OCI-LY1 (cell line): ENCODE measurements at regions not wholly inside any gene's neighbourhood (a gene's known extent, or its start where the extent isn't known, plus 50 kb on each side); places are given as distances from the start of the nearest gene placed in this dataset.

Experiments used
- H2AFZ ChIP-seq: fragments of 200-600 bp; sonication (generic), shearing (Covaris generic); 2 replicates; pipeline ENCODE4 v1.6.0; 2014; ENCODE audit warnings: antibody characterized with exemption, mild to moderate bottlenecking, low read length
- H3F3A ChIP-seq: fragments of 200-600 bp; sonication (generic), shearing (Covaris generic); 2 replicates; pipeline ENCODE4 v1.6.0; 2014; ENCODE audit warnings: mild to moderate bottlenecking, antibody characterized with exemption, low read length, moderate library complexity; ENCODE audit not compliant: insufficient read depth
- H3K27ac ChIP-seq: fragments of 200-600 bp; sonication (generic); 2 replicates; pipeline ENCODE4 v1.5.1; 2014; ENCODE audit warnings: low read length, mixed run types, mild to moderate bottlenecking, low read depth; ENCODE audit not compliant: poor library complexity, severe bottlenecking
- H3K27me3 ChIP-seq: fragments of 200-600 bp; sonication (generic); 2 replicates; pipeline ENCODE4 v1.6.0; 2014; ENCODE audit warnings: antibody characterized with exemption, mild to moderate bottlenecking, low read length, moderate library complexity; ENCODE audit not compliant: insufficient read depth
- H3K36me3 ChIP-seq: fragments of 200-600 bp; sonication (generic); 2 replicates; pipeline ENCODE4 v1.6.1; 2014; ENCODE audit warnings: mild to moderate bottlenecking, antibody characterized with exemption, low read length, moderate library complexity, mixed read lengths; ENCODE audit not compliant: insufficient read depth
- H3K4me1 ChIP-seq: fragments of 200-600 bp; sonication (generic); 2 replicates; pipeline ENCODE4 v1.5.1; 2014; ENCODE audit warnings: mild to moderate bottlenecking, low read length, moderate library complexity; ENCODE audit not compliant: insufficient read depth, severe bottlenecking
- H3K4me2 ChIP-seq: fragments of 200-600 bp; sonication (generic), shearing (Covaris generic); 2 replicates; pipeline ENCODE4 v1.6.1; 2014; ENCODE audit warnings: low read length
- H3K4me3 ChIP-seq: fragments of 200-600 bp; sonication (generic); 2 replicates; pipeline ENCODE4 v1.5.1; 2014; ENCODE audit warnings: low read length, low read depth, mild to moderate bottlenecking, mixed read lengths; ENCODE audit not compliant: poor library complexity, severe bottlenecking
- H3K79me2 ChIP-seq: fragments of 200-600 bp; shearing (Covaris generic); 2 replicates; pipeline ENCODE4 v1.6.1; 2016; ENCODE audit warnings: mixed run types, low read length, mixed read lengths; ENCODE audit not compliant: insufficient read depth
- H3K9ac ChIP-seq: fragments of 200-600 bp; sonication (generic), shearing (Covaris generic); 2 replicates; pipeline ENCODE4 v1.6.1; 2014; ENCODE audit warnings: mild to moderate bottlenecking, low read length, mixed read lengths
- H3K9me2 ChIP-seq: fragments of 200-600 bp; sonication (generic), shearing (Covaris generic); 2 replicates; pipeline ENCODE4 v1.6.1; 2014; ENCODE audit warnings: low read depth, mild to moderate bottlenecking, low read length, mixed read lengths
- H3K9me3 ChIP-seq: fragments of 200-600 bp; shearing (Covaris generic); 2 replicates; pipeline ENCODE4 v1.6.1; 2014; ENCODE audit warnings: low read length, mixed read lengths
- H4K20me1 ChIP-seq: fragments of 200-600 bp; sonication (generic), shearing (Covaris generic); 2 replicates; pipeline ENCODE4 v1.6.0; 2016; ENCODE audit warnings: mild to moderate bottlenecking, low read length; ENCODE audit not compliant: insufficient read depth
- EZH2 ChIP-seq: fragments of 200-600 bp; sonication (generic), shearing (Covaris generic); IDR thresholded peaks from 2 replicates; pipeline ENCODE4 v1.8.0; 2017; ENCODE audit warnings: borderline replicate concordance, mixed run types, mild to moderate bottlenecking, antibody characterized with exemption, low read length, moderate library complexity, mixed read lengths
- TF ChIP-seq, protein P1 (sequence below): fragments of 200-600 bp; sonication (generic), shearing (Covaris generic); IDR thresholded peaks from 2 replicates; pipeline ENCODE4 v1.5.1; 2017; ENCODE audit warnings: mild to moderate bottlenecking, antibody characterized with exemption, low read length, moderate library complexity, mixed read lengths

DNA sequence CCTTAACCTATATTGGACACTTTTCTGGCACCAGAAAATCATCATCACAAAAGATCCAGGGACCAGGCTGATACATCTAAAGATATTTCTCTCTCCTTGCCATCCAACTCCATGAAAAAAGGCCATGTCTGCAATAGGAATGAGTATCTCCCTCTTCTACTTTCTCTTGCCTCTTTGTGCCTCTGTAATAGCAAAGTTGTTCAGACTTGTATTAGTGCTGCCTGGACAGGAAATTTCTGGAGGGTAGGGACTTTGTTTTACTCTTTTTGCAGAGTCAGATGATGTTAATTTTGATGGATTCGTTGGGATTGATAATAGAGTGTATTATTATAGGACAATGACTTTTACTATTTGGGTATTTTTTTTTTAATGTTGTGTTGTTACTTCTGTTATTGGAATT lies 376.3 kb downstream of the INHBA start:
- H4K20me1 ChIP-seq, result no peaks in the 10 kb centered on the region
- no peaks in the 10 kb centered on the region for H3K4me1 ChIP-seq
- H3K27ac ChIP-seq, result no peak overlapping the region
- H3F3A ChIP-seq, result no peaks in the 10 kb centered on the region
- H2AFZ ChIP-seq, result no peak overlapping the region
- H3K9ac ChIP-seq, result no peak overlapping the region
- no peaks in the 10 kb centered on the region for H3K79me2 ChIP-seq
- no peaks in the 10 kb centered on the region for H3K9me2 ChIP-seq
- no peaks in the 10 kb centered on the region for H3K27me3 ChIP-seq
- TF ChIP-seq, protein P1, sequence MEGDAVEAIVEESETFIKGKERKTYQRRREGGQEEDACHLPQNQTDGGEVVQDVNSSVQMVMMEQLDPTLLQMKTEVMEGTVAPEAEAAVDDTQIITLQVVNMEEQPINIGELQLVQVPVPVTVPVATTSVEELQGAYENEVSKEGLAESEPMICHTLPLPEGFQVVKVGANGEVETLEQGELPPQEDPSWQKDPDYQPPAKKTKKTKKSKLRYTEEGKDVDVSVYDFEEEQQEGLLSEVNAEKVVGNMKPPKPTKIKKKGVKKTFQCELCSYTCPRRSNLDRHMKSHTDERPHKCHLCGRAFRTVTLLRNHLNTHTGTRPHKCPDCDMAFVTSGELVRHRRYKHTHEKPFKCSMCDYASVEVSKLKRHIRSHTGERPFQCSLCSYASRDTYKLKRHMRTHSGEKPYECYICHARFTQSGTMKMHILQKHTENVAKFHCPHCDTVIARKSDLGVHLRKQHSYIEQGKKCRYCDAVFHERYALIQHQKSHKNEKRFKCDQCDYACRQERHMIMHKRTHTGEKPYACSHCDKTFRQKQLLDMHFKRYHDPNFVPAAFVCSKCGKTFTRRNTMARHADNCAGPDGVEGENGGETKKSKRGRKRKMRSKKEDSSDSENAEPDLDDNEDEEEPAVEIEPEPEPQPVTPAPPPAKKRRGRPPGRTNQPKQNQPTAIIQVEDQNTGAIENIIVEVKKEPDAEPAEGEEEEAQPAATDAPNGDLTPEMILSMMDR, result no peak
- TF ChIP-seq EZH2, result no peak
- H3K9me3 ChIP-seq, result no peaks in the 10 kb centered on the region
- no peaks in the 10 kb centered on the region for H3K36me3 ChIP-seq
- no peak overlapping the region for H3K4me3 ChIP-seq
- no peak overlapping the region for H3K4me2 ChIP-seq

DNA sequence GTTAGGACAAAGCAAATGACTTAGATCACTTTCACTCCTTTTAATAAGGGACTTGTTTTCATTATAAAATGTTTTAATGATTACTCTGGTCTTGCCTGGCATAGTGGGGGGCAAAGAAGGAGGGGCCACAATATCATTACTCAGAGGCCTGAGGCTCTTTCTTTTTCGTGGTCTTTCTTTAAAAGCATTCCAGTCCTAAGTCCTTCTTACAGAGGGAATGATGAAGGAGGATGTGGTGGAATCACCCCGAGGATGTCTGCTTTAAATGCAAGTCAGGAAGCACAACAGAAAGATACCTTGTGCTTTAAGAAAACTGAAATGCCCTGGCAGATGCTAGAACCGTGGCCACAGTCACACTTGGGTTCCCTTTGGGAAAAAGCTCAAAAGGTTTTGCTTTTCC lies 379.1 kb downstream of the INHBA start:
- Histone ChIP-seq H3K4me2 (no peak overlapping the region), H3K4me1 (no peaks in the 10 kb centered on the region), H3F3A (no peaks in the 10 kb centered on the region), H4K20me1 (no peaks in the 10 kb centered on the region), H2AFZ (no peak overlapping the region), H3K9me3 (no peaks in the 10 kb centered on the region), H3K27me3 (no peaks in the 10 kb centered on the region), H3K36me3 (no peaks in the 10 kb centered on the region), H3K79me2 (no peaks in the 10 kb centered on the region), H3K9ac (no peak overlapping the region), H3K4me3 (no peak overlapping the region), H3K9me2 (no peaks in the 10 kb centered on the region), H3K27ac (no peak overlapping the region)
- TF ChIP-seq, protein P1, result no peak
- no peak for TF ChIP-seq EZH2

DNA sequence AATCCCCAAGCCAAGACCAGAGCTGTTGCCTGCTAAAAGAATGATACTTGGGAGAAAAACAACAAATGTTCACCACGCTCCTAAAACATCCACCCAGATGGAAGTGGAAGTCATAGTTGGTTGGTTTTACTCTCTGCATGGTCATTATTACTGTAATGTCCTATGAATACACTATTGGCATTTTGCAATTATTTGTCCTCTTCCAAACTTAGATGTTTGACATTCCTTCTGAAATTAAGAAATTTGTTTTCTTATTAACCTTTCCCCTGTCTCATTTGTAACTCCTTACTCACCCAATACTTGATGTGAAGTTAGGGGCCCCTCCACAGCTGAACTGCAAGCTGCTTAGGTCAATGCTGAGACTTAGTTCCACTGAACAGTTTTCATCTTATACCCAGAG lies 383.3 kb downstream of the INHBA start:
- no peak overlapping the region for H2AFZ ChIP-seq
- no peaks in the 10 kb centered on the region for H3F3A ChIP-seq
- no peaks in the 10 kb centered on the region for H3K79me2 ChIP-seq
- no peak overlapping the region for H3K4me3 ChIP-seq
- no peak overlapping the region for H3K4me2 ChIP-seq
- H3K9ac ChIP-seq, result no peak overlapping the region
- TF ChIP-seq, protein P1, result no peak
- TF ChIP-seq EZH2, result no peak
- no peaks in the 10 kb centered on the region for H3K4me1 ChIP-seq
- no peaks in the 10 kb centered on the region for H3K36me3 ChIP-seq
- no peaks in the 10 kb centered on the region for H4K20me1 ChIP-seq
- no peaks in the 10 kb centered on the region for H3K27me3 ChIP-seq
- no peaks in the 10 kb centered on the region for H3K9me3 ChIP-seq
- H3K9me2 ChIP-seq, result no peaks in the 10 kb centered on the region
- no peak overlapping the region for H3K27ac ChIP-seq
